ENCODE measurements at regions not wholly inside any gene's neighbourhood (a gene's known extent, or its start where the extent isn't known, plus 50 kb on each side); places are given as distances from the start of the nearest gene placed in this dataset.

DNA sequence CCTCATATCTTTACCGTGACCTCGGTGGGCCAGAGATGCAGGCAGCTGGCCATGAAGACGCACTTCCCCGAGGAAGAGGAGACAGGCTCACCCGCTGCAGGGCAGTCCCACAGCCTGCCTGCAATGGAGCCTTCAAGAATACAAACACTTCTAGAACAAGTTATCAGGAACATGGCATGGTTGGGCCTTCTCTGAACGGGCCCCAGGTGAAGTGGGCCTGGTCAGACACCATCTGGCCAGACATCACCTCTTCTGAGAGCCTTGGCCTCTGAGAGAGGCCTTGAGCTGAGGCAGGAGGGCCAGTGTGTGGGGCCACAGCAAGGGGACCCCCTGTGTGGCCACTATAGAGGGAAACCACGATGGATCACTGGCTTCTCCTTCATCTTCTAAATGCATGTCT lies 112.4 kb upstream of the GDF10 start:
- TF ChIP-seq, protein P1, sequence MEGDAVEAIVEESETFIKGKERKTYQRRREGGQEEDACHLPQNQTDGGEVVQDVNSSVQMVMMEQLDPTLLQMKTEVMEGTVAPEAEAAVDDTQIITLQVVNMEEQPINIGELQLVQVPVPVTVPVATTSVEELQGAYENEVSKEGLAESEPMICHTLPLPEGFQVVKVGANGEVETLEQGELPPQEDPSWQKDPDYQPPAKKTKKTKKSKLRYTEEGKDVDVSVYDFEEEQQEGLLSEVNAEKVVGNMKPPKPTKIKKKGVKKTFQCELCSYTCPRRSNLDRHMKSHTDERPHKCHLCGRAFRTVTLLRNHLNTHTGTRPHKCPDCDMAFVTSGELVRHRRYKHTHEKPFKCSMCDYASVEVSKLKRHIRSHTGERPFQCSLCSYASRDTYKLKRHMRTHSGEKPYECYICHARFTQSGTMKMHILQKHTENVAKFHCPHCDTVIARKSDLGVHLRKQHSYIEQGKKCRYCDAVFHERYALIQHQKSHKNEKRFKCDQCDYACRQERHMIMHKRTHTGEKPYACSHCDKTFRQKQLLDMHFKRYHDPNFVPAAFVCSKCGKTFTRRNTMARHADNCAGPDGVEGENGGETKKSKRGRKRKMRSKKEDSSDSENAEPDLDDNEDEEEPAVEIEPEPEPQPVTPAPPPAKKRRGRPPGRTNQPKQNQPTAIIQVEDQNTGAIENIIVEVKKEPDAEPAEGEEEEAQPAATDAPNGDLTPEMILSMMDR (conservative IDR thresholded peaks at IDR 0.05; ENCODE audit: low read length) = no peak
- no peak for TF ChIP-seq EZH2phosphoT487 (IDR thresholded peaks at IDR 0.05; ENCODE audit: borderline replicate concordance)

Data from Loucy (cell line).